Activated CD4-positive, alpha-beta memory T cell treated with anti-CD3 and anti-CD28 coated beads for 36 hours (primary cell): ENCODE measurements at regions not wholly inside any gene's neighbourhood (a gene's known extent, or its start where the extent isn't known, plus 50 kb on each side); places are given as distances from the start of the nearest gene placed in this dataset.

Experiments
- CTCF ChIA-PET: fragments of 350-600 bp; sonication (Branson Sonifier 250); formaldehyde crosslinking; loops from one replicate; lab custom pipeline; 2021; ENCODE audit warnings: antibody characterized with exemption, inconsistent platforms; lab: Charles Lee
- POLR2A ChIA-PET: fragments of 350-600 bp; sonication (Branson Sonifier 250); formaldehyde crosslinking; loops from one replicate; lab custom pipeline; 2021; ENCODE audit warnings: antibody characterized with exemption; lab: Charles Lee
- DNase-seq: peaks from one replicate; pipeline ENCODE4 v3.0.0-alpha.2; 2020
- H3K27ac Mint-ChIP-seq: one replicate; pipeline ENCODE4 v1.8.0; 2021; ENCODE audit warnings: mixed read lengths
- H3K27me3 Mint-ChIP-seq: one replicate; pipeline ENCODE4 v1.8.0; 2021; ENCODE audit warnings: mixed read lengths
- H3K36me3 Mint-ChIP-seq: one replicate; pipeline ENCODE4 v1.8.0; 2021; ENCODE audit warnings: mixed read lengths
- H3K4me1 Mint-ChIP-seq: one replicate; pipeline ENCODE4 v1.8.0; 2021; ENCODE audit warnings: low read depth, mixed read lengths
- H3K4me3 Mint-ChIP-seq: one replicate; pipeline ENCODE4 v1.8.0; 2021; ENCODE audit warnings: mild to moderate bottlenecking, mixed read lengths
- H3K9me3 Mint-ChIP-seq: one replicate; pipeline ENCODE4 v1.8.0; 2021; ENCODE audit warnings: mixed read lengths
- intact Hi-C: fragments of 100-400 bp; cut with micrococcal nuclease; formaldehyde crosslinking; loops from one replicate; pipeline ENCODE4 v1.15.1; 2023

DNA sequence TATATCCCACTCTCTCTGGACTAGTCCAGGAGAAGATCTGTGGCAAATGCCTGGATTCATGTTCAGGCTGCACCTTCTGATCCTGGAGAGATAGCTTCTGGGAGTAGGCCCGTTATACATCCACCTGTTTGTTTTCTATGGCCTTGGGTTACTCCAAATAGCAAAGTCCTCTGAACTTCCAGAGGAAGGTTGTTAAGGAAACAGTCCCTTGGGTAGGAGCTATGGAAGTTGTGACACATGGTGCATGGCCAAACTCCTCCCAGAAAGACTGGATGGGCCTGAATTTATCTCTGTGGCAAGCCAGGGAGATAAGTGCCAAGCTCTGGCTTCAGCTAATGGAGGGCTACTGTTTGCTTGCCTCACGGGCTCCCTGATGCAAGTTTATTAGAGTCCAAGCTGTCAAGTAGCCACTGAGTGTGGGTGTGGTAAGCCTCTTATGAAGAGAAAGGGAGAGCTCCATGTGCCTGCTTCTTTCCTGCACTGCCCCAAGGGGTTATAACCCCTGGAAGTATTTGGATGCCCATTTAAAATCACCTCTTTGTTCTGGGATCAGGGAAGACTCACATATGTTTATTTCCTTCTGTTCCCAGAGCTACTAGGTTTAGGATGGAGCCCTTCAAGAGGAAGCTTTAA lies 328.7 kb upstream of the ATP11B start:
- Mint-ChIP-seq H3K4me1 (no peaks in the 10 kb centered on the region), H3K9me3 (no peaks in the 10 kb centered on the region), H3K4me3 (no peak overlapping the region), H3K36me3 (no peaks in the 10 kb centered on the region), H3K27ac (no peak overlapping the region), H3K27me3 (no peaks in the 10 kb centered on the region)
- ChIA-PET CTCF (no interaction called here), POLR2A (no interaction called here)
- no peak for DNase-seq
- intact Hi-C loops = no loop called here

DNA sequence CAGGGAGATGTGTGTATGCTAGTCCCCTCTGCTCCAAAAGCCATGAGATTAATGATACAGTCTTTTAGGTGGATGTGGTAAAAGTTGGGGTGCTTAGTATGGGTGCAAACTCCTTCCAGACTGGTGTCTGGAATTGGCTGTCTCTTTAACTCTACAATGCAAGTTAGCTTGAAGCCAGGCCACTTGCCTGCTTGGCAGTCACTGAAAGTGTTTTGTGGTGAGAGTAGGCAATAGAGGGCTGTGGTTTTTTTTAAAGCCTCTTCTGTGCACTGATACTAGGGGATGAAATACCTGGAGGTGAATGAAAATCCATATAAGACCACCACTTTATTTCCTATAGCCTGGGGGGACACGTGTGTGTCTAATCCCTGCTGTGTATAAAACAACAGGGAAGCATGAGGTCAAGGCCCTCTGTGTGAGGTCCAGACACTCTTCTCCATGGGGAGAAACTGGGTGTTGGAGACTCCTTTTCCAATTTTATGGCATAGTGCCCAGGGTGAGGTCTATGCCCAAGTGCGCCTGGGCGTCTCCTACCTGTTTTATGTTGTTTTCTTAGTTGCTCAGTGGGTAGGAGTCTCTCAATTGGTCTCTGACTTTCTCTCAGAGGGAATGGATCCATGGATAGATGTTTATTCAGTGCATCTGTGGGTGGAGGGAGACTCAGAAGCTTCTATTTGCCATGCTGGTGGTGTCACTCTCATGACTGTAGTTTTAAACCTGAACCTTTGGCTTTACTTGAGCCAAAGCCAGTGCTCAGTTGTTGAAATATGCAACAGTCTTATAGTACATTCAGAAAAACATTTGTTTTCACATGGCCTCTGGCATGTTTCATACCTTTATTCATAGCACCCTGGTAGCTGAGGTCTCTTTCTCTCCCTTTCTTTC lies 327.8 kb upstream of the ATP11B start:
- no peaks in the 10 kb centered on the region for H3K4me1 Mint-ChIP-seq
- no peaks in the 10 kb centered on the region for H3K36me3 Mint-ChIP-seq

GRCh38 chr3:182469086-182469485 lies 324.2 kb upstream of the ATP11B start:
- Mint-ChIP-seq H3K27ac (no peak overlapping the region), H3K9me3 (no peaks in the 10 kb centered on the region), H3K4me3 (no peak overlapping the region), H3K36me3 (no peaks in the 10 kb centered on the region), H3K27me3 (no peaks in the 10 kb centered on the region), H3K4me1 (no peaks in the 10 kb centered on the region)
- no peak for DNase-seq
- CTCF ChIA-PET = no interaction called here
- POLR2A ChIA-PET = no interaction called here
- intact Hi-C loops = no loop called here

More for the DNA sequence above, 327.8 kb upstream of the ATP11B start:
- CTCF ChIA-PET = no interaction called here
- no peak overlapping the region for H3K27ac Mint-ChIP-seq
- POLR2A ChIA-PET = no interaction called here
- DNase-seq = no peak
- no peaks in the 10 kb centered on the region for H3K9me3 Mint-ChIP-seq
- no peak overlapping the region for H3K4me3 Mint-ChIP-seq
- H3K27me3 Mint-ChIP-seq = no peaks in the 10 kb centered on the region
- intact Hi-C loops = no loop called here

DNA sequence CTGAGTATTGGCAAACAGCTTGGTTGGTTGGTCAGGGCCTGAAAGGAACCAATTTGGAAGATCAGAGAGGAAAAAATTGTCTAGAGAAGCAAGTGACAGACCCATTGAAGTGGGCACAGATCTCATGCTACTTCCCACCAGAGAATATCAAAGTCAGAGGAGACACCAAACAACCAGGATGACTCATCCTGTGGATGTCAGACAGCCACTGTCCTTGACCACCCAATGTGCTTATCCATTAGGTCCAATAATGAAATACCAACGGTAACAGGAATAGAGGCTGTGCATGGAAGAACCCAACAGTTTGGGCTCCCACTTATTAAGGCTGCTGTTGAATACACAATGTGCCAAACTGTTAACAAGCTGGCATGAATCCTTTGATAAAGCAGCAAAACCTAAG lies 323.1 kb upstream of the ATP11B start:
- POLR2A ChIA-PET = no interaction called here
- Mint-ChIP-seq H3K27me3 (no peaks in the 10 kb centered on the region), H3K9me3 (no peaks in the 10 kb centered on the region), H3K4me3 (no peak overlapping the region), H3K36me3 (no peaks in the 10 kb centered on the region), H3K4me1 (no peaks in the 10 kb centered on the region), H3K27ac (no peak overlapping the region)
- intact Hi-C loops = no loop called here
- DNase-seq = no peak
- CTCF ChIA-PET = no interaction called here

DNA sequence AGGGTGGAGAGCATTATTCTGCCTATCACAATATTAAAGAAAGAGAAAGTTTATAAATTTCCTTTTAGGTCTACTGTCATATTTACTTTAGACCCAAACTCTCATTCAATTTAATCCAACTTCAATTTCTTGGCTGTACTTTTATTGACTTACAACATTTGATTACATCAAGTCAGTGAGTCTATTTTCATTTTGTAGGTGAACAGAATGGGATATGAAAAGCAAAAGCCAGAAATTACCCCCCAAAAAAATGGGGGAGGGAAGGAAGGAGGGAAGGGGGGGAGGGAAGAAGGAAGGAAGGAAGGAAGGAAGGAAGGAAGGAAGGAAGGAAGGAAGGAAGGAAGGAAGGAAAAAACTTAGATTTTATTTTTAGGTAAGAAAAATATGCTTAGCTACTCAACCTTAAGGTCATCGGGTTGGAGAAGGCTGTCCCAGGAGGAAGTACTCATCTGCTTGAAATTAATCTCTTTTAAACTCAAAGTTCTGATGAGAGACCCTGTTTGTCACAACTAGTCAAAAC lies 320.1 kb upstream of the ATP11B start:
- Mint-ChIP-seq H3K9me3 (no peaks in the 10 kb centered on the region), H3K36me3 (no peaks in the 10 kb centered on the region), H3K27me3 (no peaks in the 10 kb centered on the region), H3K4me3 (no peak overlapping the region), H3K4me1 (no peaks in the 10 kb centered on the region), H3K27ac (no peak overlapping the region)
- intact Hi-C loops = no loop called here
- DNase-seq = no peak
- POLR2A ChIA-PET = no interaction called here
- CTCF ChIA-PET = interaction anchor here (0.6 kb wide), 1 partner anchor 11 kb away, joined by 4 read pairs; no protein-coding TSS in a partner anchor

DNA sequence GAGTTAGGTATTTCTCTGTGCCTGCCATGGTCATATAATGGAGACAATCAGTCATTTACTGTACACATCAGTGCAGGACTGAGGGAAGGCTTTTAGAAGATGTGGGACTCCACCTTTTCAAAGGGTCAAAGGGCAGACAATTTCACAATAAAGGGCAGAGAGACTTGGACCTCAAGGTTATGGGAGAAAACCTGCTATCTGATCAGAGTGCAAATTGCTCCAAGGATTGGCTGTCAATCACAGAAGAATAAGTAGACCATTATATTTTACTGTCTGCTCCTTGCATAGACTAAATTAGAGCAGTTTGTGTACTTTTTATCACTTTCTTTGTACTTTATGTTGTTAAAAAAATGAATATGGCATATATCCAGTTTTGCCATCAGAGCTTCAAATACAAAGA lies 314.9 kb upstream of the ATP11B start:
- H3K4me3 Mint-ChIP-seq = no peak overlapping the region
- no peaks in the 10 kb centered on the region for H3K27me3 Mint-ChIP-seq
- no peaks in the 10 kb centered on the region for H3K9me3 Mint-ChIP-seq
- H3K27ac Mint-ChIP-seq = no peak overlapping the region
- no peak for DNase-seq
- intact Hi-C loops = no loop called here
- ChIA-PET CTCF (no interaction called here), POLR2A (no interaction called here)
- no peaks in the 10 kb centered on the region for H3K4me1 Mint-ChIP-seq
- H3K36me3 Mint-ChIP-seq = no peaks in the 10 kb centered on the region

DNA sequence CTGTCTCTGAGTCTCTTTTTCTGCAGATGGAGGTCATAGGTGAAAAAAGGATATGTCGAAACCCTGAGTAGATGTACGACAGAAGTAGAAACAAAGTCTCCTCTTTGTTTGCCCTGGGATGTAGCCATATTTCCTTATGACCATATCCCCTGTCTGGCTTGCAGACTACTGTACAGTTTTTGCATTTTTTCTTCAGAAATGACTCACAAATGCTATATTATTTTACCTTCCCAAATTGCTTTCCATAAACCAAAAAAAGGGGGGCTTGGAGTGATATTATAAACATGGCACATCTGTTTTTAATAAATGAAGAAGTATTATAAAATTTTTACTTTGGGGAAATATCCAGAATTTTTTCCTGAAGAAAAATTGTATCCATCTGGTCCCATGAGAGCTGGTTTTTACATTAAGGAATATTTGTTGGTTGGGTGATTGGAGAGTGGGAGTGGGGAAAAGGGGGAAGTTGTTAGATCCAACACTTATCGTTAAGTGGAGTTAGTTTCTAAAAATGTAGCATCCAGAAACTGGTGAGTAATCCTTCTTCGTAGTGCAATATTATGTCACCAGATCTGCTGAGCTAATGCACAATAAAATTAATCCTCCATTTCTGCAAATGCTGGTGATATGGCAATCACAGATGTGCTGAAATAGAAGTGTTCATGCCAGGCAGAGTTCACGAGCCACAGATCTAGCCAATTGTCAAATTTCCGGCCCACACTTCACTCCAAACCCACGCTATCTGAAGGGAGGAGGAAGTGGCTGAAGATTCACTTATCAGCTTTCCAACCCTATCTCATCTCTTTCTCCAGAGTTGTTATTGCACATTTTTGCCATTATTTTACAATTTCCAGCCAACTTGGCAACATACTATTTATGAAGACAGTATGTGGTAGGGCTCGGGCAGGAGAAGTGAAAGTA lies 313.6 kb upstream of the ATP11B start:
- H3K4me1 Mint-ChIP-seq = no peaks in the 10 kb centered on the region
- ChIA-PET POLR2A (no interaction called here), CTCF (no interaction called here)
- H3K4me3 Mint-ChIP-seq = no peak overlapping the region
- intact Hi-C loops = no loop called here
- peaks cover 2% of the 10 kb centered on the region for H3K27me3 Mint-ChIP-seq
- H3K36me3 Mint-ChIP-seq = no peaks in the 10 kb centered on the region
- no peak for DNase-seq
- H3K9me3 Mint-ChIP-seq = no peaks in the 10 kb centered on the region
- no peak overlapping the region for H3K27ac Mint-ChIP-seq

DNA sequence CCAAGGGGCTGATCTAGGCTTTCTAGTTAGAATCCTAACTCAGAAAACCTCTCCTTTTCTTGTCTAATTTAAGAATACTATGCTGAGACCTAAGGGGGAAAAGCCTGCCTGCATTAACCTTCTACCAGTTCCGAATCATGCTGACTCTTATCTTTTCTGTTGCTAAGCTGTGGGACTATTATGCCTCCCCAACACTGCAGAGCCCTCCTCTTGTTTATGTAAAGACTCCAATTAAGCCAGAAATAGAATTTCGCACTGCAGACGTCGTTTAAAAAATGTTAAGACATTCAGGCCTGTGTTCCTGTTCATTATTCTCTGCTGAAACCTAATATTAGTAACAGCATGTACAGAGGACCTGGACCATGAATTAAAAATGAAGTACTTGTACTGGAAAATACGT lies 310.6 kb upstream of the ATP11B start:
- intact Hi-C loops = no loop called here
- Mint-ChIP-seq H3K36me3 (no peaks in the 10 kb centered on the region), H3K4me1 (no peaks in the 10 kb centered on the region), H3K9me3 (no peaks in the 10 kb centered on the region), H3K27ac (no peak overlapping the region), H3K4me3 (no peak overlapping the region), H3K27me3 (peaks cover 2% of the 10 kb centered on the region)
- no peak for DNase-seq
- CTCF ChIA-PET = no interaction called here
- POLR2A ChIA-PET = no interaction called here

DNA sequence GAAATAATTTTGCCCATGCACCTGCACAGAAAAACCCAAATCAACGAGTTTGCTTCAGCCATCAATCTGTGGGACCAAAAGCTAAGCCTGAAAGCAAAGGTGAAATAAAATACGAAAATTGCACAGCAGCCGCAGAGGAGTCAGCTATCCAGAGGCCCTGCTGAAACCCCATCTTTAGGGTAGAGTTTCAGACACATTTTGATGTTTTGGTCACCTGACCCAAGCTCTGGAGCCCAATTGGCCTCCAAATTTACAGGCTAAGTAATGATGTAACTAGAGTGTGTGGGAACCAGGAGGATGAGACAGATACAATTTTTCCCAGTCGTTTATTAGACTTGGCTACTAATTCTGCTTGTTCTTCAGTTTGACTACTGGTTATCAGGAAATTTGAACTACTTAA lies 308.6 kb upstream of the ATP11B start:
- ChIA-PET POLR2A (no interaction called here), CTCF (no interaction called here)
- intact Hi-C loops = no loop called here
- Mint-ChIP-seq H3K4me1 (no peaks in the 10 kb centered on the region), H3K27me3 (peaks cover 2% of the 10 kb centered on the region), H3K9me3 (no peaks in the 10 kb centered on the region), H3K4me3 (no peak overlapping the region), H3K27ac (no peak overlapping the region), H3K36me3 (no peaks in the 10 kb centered on the region)
- DNase-seq = no peak

GRCh38 chr3:182485301-182485700 lies 308.0 kb upstream of the ATP11B start:
- intact Hi-C loops = no loop called here
- no peak for DNase-seq
- Mint-ChIP-seq H3K4me3 (no peak overlapping the region), H3K36me3 (no peaks in the 10 kb centered on the region), H3K27ac (no peak overlapping the region), H3K27me3 (peaks cover 2% of the 10 kb centered on the region), H3K4me1 (no peaks in the 10 kb centered on the region), H3K9me3 (no peaks in the 10 kb centered on the region)
- CTCF ChIA-PET = no interaction called here
- POLR2A ChIA-PET = no interaction called here

GRCh38 chr3:182486463-182486862 lies 306.8 kb upstream of the ATP11B start:
- Mint-ChIP-seq H3K9me3 (no peaks in the 10 kb centered on the region), H3K27me3 (peaks cover 2% of the 10 kb centered on the region), H3K27ac (no peak overlapping the region), H3K36me3 (no peaks in the 10 kb centered on the region), H3K4me3 (no peak overlapping the region), H3K4me1 (no peaks in the 10 kb centered on the region)
- CTCF ChIA-PET = no interaction called here
- intact Hi-C loops = no loop called here
- POLR2A ChIA-PET = no interaction called here
- no peak for DNase-seq

- Mint-ChIP-seq H3K9me3 (no peaks in the 10 kb centered on the region), H3K4me1 (no peaks in the 10 kb centered on the region), H3K4me3 (no peak overlapping the region), H3K27me3 (peaks cover 2% of the 10 kb centered on the region), H3K36me3 (no peaks in the 10 kb centered on the region), H3K27ac (no peak overlapping the region)
- CTCF ChIA-PET = no interaction called here
- DNase-seq = no peak
- POLR2A ChIA-PET = no interaction called here
- intact Hi-C loops = no loop called here
Measured at GRCh38 chr3:182487143-182487542, 306.2 kb upstream of the ATP11B start.
